Effector memory CD4-positive, alpha-beta T cell (primary cell): ENCODE measurements at regions not wholly inside any gene's neighbourhood (a gene's known extent, or its start where the extent isn't known, plus 50 kb on each side); places are given as distances from the start of the nearest gene placed in this dataset.
"Not testable (repeated sequence)": the region's sequence is repeated elsewhere in the genome, so short reads cannot be mapped to it uniquely, and the experiment has no call there.

Experiments used
- DNase-seq, 3 donors: peaks; one replicate each; pipeline ENCODE4 v3.0.0-alpha.2; 2020
- H3K27ac ChIP-seq: 2 replicates; pipeline ENCODE4 v1.7.0; 2013; ENCODE audit warnings: mild to moderate bottlenecking, low read length, moderate library complexity; ENCODE audit not compliant: insufficient read depth, poor library complexity, severe bottlenecking
- H3K27me3 ChIP-seq: replicated peaks from 2 replicates; pipeline ENCODE4 v1.7.0; 2013; ENCODE audit warnings: mild to moderate bottlenecking, low read length; ENCODE audit not compliant: insufficient read depth, control insufficient read depth, poor library complexity, severe bottlenecking
- H3K36me3 ChIP-seq: 2 replicates; pipeline ENCODE4 v1.7.0; 2013; ENCODE audit warnings: mild to moderate bottlenecking, low read length, moderate library complexity; ENCODE audit not compliant: control insufficient read depth, insufficient read depth
- H3K4me1 ChIP-seq: 2 replicates; pipeline ENCODE4 v1.7.0; 2013; ENCODE audit warnings: low read length, mild to moderate bottlenecking; ENCODE audit not compliant: control insufficient read depth, insufficient read depth, poor library complexity, severe bottlenecking
- H3K4me3 ChIP-seq: 2 replicates; pipeline ENCODE4 v1.7.0; 2013; ENCODE audit warnings: low read length, low read depth, mild to moderate bottlenecking; ENCODE audit not compliant: insufficient read depth, poor library complexity, severe bottlenecking
- H3K9me3 ChIP-seq: 2 replicates; pipeline ENCODE4 v1.7.0; 2013; ENCODE audit warnings: mild to moderate bottlenecking, low read length, moderate library complexity; ENCODE audit not compliant: control insufficient read depth

DNA sequence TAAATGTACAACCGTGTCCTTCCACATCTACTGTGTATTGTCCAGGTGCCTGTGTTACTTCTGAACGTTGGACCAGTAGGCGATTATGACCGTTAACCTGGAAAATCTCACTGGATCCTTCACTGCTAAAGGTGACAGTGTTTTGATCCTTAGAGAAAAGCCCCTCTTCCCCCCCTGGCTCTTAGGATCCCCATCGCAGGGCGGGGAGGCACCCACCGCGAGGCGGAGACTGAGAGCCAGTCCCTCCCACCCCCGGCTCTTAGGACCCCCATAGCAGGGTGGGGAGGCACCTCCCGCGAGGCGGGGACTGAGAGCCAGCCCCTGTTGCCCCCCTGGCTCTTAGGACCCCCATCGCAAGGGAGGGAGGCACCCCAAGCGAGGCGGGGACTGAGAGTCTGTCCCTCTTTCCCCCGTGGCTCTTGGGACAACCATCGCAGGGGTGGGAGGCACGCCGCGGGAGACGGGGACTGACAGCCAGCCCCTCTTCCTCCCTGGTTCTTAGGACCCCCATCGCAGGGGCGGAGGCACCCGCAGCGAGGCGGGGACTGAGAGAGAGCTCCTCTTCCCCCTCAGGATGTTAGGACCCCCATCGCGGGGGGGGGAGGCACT, 194.3 kb upstream of the PZP start:
- not testable (repeated sequence) for H3K9me3 ChIP-seq, DNase-seq, H3K27ac ChIP-seq, H3K4me1 ChIP-seq, H3K36me3 ChIP-seq, H3K4me3 ChIP-seq, H3K27me3 ChIP-seq

DNA sequence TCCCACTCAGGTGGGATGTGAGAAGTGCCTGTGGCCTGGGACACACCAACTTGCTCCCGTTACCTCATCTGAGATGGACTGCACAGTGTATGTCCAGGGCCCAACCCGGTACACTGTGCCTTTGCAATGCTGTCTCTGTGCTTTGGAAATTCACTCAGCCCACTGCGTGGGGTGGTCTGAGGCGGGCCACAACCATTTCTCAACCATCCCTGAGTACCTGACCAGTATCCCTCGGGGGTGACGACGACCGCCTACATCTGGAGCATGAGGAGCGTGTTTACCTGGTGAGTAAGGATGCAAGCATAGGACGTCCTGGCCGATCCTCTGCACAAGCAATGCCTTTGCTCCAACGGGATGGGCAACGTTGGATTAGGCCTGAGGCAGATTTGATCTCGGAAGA, 188.2 kb upstream of the PZP start:
- not testable (repeated sequence) for H3K9me3 ChIP-seq, DNase-seq, H3K27ac ChIP-seq, H3K36me3 ChIP-seq, H3K4me3 ChIP-seq, H3K4me1 ChIP-seq, H3K27me3 ChIP-seq

DNA sequence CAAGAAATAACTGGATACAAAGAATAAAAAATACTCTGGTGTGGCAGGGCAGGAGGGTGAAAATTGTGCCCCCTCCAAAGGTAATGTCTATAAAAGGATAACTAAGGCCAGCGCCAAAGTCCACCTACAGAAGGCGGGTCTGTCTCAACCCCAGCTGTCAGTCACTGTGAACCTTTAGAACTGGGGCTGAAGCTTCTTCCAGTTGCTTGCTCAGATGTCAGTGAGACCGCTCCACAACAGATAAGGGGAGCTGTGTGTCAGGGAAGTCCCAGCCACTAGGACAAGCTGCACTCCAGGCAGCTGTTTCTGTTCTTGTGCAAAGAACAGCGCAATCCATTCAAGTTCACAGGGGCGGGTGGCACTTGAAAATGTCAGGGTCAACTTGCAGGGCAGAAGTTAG, 187.0 kb upstream of the PZP start:
- not testable (repeated sequence) for DNase-seq

DNA sequence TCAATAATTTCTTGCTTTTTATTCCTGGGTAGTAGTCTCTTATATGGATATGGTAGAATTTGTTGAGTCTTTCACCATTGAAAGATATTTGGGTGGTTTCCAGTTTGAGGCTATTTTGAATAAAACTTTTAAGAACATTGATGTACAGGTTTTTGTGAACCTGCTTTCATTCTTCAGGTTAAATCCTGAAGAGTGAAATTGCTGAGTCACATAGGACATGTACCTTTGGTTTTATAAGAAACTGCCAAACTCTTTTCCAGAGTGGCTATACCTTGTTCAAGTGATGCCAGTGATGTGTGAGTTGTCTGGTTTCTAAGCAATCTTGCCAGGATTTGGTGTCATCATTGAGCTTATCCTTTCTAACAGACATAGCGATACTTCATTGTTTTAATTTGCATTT, 184.6 kb upstream of the PZP start:
- Histone ChIP-seq H3K9me3 (no peaks in the 10 kb centered on the region), H3K27ac (no peak overlapping the region), H3K36me3 (no peaks in the 10 kb centered on the region), H3K4me3 (no peak overlapping the region), H3K4me1 (no peaks in the 10 kb centered on the region), H3K27me3 (no peaks in the 10 kb centered on the region)
- DNase-seq, result no peak

More for the DNA sequence above, 187.0 kb upstream of the PZP start:
- not testable (repeated sequence) for H3K4me1 ChIP-seq, H3K27ac ChIP-seq, H3K36me3 ChIP-seq, H3K4me3 ChIP-seq, H3K27me3 ChIP-seq, H3K9me3 ChIP-seq

DNA sequence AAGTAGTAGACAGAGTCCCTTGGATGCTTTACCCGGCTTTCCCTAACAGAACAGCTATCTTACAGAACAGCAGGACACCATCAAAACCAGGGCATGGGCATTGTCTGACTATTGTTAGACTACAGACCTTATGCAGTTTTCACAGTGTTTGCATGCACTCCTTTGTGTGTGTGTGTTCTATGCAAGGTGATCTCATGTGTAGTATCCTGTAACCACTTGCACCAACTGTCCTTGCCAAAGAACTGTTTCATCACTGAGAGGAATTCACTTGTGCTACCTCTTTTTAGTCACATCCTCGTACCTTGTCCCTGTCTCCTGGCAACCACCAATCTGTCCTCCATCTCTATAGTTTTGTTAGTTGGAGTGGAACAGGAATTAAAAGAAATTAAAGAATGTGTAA, 183.6 kb upstream of the PZP start:
- Histone ChIP-seq H3K36me3 (no peaks in the 10 kb centered on the region), H3K4me1 (no peaks in the 10 kb centered on the region), H3K27ac (no peak overlapping the region), H3K4me3 (no peak overlapping the region), H3K9me3 (no peaks in the 10 kb centered on the region), H3K27me3 (no peaks in the 10 kb centered on the region)
- no peak for DNase-seq

DNA sequence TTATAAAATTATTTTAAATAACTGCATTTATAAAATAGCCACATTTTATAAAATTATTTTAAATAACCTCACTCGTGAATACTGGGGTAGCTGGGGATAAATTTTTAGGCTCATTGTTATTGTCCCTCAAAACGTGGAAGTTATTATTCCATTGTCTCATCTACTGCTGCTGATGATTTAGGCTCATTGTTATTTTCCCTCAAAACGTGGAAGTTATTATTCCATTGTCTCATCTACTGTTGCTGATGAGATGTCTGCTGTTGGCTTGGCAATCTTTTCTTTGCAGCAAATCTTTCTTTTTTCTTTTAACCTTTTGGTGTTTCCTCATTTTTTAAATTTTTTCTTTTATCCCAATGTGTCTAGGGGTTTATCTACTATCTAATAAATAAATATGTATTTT, 182.6 kb upstream of the PZP start:
- Histone ChIP-seq H3K36me3 (no peaks in the 10 kb centered on the region), H3K27ac (no peak overlapping the region), H3K27me3 (no peaks in the 10 kb centered on the region), H3K9me3 (no peaks in the 10 kb centered on the region), H3K4me3 (no peak overlapping the region), H3K4me1 (no peaks in the 10 kb centered on the region)
- no peak for DNase-seq

DNA sequence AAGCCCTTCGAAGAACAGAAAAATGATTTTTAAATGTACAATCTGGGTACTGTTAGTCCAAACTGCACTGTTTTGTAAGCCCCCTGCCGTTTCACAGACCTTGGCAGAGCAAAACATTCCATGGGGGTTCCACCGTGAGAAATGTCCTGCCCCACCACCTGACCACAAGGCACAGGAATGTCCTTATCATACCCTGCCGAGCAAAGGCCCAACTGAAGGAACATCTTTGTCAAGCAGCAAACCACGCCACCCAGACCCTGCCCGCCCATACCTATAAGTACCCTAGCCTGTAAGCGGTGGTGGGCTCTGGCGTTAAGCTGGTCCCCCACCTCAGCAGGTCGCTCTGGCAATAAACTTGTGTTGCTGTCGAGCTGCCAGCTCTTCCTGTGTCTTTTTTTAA, 181.6 kb upstream of the PZP start:
- Histone ChIP-seq H3K27ac (no peak overlapping the region), H3K27me3 (no peaks in the 10 kb centered on the region), H3K36me3 (no peaks in the 10 kb centered on the region), H3K4me3 (no peak overlapping the region), H3K9me3 (no peaks in the 10 kb centered on the region), H3K4me1 (no peaks in the 10 kb centered on the region)
- no peak for DNase-seq

DNA sequence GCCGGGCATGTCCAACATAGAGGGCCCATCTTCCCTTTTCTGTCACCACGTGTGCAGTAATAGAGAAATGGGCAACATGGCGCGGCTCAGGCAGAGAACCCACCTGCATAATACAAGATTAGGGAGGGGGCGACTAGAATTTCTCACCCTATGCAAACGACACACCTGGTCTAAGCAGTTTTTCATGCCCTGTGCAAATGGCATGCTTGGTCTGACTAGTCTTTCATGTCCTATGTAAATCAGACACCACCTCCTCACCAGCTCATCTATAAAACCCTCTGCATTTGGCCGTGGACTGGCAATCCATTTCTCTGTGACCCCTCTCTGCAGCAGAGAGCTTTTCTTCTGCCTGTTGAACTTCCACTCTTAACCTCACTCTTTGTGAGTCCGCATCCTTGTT, 180.2 kb upstream of the PZP start:
- H3K4me3 ChIP-seq, result no peak overlapping the region
- no peaks in the 10 kb centered on the region for H3K9me3 ChIP-seq
- H3K27me3 ChIP-seq, result no peaks in the 10 kb centered on the region
- no peaks in the 10 kb centered on the region for H3K4me1 ChIP-seq
- no peaks in the 10 kb centered on the region for H3K36me3 ChIP-seq
- no peak for DNase-seq
- H3K27ac ChIP-seq, result no peak overlapping the region

DNA sequence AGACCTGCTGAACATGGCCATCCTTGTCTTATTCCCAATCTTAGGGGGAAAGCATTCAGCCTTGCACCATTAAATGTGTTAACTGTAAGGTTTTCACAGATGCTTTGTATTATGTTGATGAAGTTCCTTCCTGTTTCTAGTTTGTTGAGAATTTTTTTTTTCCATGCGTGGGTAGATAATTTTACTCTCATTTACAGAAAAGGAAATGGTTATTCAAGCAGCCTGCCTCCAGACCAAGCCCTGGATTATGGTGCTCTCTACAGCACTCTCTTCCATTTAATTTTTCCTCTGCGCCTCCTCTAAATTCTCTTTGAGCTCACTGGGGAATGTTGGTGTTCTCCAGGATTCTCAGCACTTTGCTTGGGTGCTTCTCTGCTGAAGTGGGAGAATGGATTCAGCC, 179.3 kb upstream of the PZP start:
- Histone ChIP-seq H3K36me3 (no peaks in the 10 kb centered on the region), H3K9me3 (no peaks in the 10 kb centered on the region), H3K27me3 (no peaks in the 10 kb centered on the region), H3K4me3 (no peak overlapping the region), H3K4me1 (no peaks in the 10 kb centered on the region), H3K27ac (no peak overlapping the region)
- DNase-seq, result no peak

DNA sequence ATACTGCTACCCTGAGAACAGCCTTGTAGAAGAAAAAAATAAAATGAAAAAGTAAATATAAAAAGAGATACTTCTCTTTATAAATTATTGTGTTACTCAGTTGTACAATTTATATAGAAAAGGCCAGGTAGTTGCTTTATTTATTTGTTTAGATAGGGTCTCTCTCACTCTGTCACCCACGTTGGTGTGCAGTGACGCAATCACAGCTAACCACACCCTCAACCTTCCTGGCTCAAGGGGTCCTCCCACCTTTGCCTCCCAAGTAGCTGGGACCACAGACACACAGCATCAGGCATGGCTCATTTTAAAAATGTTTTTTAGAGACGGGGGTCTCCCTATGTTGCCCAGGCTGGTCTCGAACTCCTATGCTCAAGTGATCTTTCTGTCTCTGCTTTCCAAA, 175.4 kb upstream of the PZP start:
- Histone ChIP-seq H3K27me3 (no peaks in the 10 kb centered on the region), H3K36me3 (no peaks in the 10 kb centered on the region), H3K27ac (no peak overlapping the region), H3K4me1 (no peaks in the 10 kb centered on the region), H3K9me3 (no peaks in the 10 kb centered on the region), H3K4me3 (no peak overlapping the region)
- no peak for DNase-seq

DNA sequence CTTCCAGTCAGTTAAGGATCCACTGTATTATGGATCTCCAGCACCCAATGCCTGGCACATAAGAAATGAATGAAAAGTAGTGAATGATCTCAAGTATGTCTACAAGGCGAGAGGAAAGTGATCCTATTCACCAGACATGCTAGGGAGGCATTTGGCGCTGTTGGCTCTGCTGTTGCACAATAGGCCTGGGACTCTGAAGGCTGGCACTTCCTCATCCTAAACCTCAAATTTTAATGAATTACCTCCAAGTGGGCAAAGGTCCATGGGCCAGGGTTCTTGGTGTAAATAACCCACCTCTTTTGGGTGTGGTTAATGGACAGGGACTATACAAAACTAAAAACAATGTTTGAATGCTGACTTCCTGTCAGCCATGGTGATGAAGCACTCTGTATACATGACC, 173.4 kb upstream of the PZP start:
- no peaks in the 10 kb centered on the region for H3K36me3 ChIP-seq
- H3K9me3 ChIP-seq, result no peaks in the 10 kb centered on the region
- no peaks in the 10 kb centered on the region for H3K4me1 ChIP-seq
- no peaks in the 10 kb centered on the region for H3K27me3 ChIP-seq
- H3K27ac ChIP-seq, result no peak overlapping the region
- no peak overlapping the region for H3K4me3 ChIP-seq
- no peak for DNase-seq
